HG03521 (cell line): ENCODE measurements at regions not wholly inside any gene's neighbourhood (a gene's known extent, or its start where the extent isn't known, plus 50 kb on each side); places are given as distances from the start of the nearest gene placed in this dataset.
"Not testable (repeated sequence)": the region's sequence is repeated elsewhere in the genome, so short reads cannot be mapped to it uniquely, and the experiment has no call there.

Experiments used
- ATAC-seq: cut with Tn5 transposase; IDR thresholded peaks from one replicate; pipeline ENCODE4 v1.9.1; 2021; ENCODE audit warnings: mild to moderate bottlenecking, moderate library complexity; ENCODE audit not compliant: unreplicated experiment

GRCh38 chr3:175988401-175988800 lies 1129.3 kb downstream of the NAALADL2 start:
- no peak for ATAC-seq

DNA sequence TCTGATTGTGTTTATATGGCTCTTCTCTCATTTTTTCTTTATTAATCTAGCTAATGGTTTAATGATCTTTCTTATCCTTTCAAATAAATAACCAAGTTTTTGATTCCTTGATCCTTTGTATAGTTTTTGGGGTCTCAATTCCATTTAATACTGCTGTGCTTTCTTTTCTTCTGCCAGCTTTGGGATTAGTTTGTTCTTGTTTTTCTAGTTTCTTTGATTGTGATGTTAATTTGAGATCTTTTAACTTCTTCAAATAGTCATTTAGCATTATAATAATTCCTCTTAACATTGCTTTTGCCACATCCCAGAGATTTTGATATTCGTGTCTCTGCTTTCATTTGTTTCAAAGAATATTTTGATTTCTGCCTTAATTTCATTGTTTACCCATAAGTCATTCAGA lies 1126.6 kb downstream of the NAALADL2 start:
- no peak for ATAC-seq

DNA sequence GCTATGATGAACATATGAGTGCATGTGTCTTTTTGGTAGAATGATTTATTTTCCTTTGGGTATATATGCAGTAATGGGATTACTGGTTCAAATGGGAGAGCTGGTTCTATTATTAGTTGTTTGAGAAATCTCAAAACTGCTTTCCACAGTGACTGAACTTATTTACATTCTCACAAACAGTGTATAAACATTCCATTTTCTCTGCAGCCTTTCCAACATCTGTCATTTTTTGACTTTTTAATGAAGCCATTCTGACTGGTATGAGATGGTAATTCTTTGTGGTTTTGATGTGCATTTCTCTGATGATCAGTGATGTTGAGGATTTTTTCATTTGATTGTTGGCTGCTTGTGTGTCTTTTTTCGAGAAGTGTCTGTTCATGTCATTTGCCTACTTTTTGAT lies 1124.2 kb downstream of the NAALADL2 start:
- ATAC-seq = no peak

DNA sequence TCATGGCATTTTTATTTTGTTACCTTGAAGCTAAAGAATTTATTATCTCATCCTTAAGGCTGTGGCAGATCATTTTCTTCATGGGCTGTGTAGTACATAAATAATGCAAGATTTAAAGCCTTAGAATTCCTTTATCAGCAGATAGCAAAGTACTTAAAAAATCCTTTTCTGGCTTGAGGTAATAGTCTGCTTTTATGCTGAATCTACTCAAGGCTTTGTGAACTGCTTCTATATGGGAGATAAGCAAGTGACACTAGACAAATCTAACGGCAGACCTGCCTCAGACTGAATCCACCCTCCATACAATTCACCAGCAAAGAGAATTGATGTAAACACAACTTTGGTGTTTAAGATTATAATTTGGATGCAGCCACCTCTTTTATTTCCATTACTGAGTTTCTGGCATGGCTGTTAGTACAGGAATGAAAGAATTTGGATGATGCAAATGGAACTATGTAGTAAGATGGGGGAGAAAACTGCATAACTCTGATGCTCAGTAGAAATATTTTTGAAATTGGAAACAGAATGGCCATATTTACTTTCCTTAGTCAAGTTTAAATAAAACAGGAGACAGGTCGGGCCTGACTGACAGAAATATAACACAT lies 1121.5 kb downstream of the NAALADL2 start:
- no peak for ATAC-seq

GRCh38 chr3:175977968-175978752 lies 1119.0 kb downstream of the NAALADL2 start:
- no peak for ATAC-seq

DNA sequence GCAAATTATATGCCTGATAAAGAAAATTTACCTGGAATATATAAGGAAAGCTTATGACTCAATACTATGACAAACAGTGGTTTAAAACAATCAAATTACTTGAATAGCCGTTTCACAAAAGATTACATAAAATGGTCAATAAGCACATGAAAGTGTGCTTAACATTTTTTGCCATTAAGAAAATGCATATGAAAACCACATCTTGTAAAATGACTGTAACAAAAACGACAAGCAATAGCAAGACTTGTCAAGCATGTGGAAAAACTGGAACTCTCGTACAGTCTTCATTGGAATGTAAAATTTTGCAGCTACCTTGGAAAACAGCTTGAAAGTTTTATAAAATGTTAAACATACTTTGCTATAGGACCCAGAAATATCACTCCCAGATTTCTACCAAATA lies 1110.3 kb downstream of the NAALADL2 start:
- ATAC-seq = no peak

DNA sequence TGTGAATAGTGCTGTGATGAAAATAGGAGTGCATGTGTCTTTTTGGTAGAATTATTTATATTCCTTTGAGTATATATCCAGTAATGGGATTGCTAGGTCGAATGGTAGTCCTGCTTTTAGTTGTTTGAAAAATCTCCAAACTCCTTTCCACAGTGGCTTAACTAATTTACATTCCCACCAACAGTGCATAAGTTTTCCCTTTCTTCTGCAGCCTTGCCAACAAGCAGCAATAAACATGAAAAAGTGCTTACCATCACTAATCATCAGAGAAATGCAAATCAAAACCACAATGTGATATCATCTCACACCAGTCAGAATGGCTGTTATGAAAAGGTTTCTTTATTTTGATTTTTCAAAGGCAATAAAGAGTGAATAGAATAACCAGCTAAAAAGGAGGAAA lies 1105.9 kb downstream of the NAALADL2 start:
- no peak for ATAC-seq

DNA sequence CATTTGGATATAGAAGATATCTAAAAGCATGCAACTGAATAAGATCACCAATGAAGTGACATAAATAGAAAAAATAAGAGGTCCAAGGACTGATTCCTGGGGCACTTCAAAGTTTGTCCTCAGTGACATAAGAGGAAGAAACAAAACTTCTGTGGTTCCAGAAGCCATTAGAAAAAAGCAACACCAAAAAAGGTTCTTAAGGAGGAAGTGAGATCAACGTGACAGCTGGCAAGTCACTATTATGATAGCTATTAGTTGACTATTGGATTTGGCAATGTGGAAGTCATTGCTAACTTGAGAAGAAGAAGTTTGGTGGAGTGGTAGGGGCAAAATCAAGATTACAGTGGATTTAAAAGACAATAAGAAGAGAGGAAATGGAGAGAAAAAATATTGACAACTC lies 1098.3 kb downstream of the NAALADL2 start:
- ATAC-seq = no peak

- ATAC-seq = no peak
Measured at GRCh38 chr3:175956964-175957363, 1097.8 kb downstream of the NAALADL2 start.

GRCh38 chr3:175951047-175951694 lies 1092.0 kb downstream of the NAALADL2 start:
- ATAC-seq = no peak

- ATAC-seq = no peak
Measured at GRCh38 chr3:175948041-175948440, 1088.9 kb downstream of the NAALADL2 start.

- no peak for ATAC-seq
Measured at GRCh38 chr3:175941352-175941751, 1082.2 kb downstream of the NAALADL2 start.

DNA sequence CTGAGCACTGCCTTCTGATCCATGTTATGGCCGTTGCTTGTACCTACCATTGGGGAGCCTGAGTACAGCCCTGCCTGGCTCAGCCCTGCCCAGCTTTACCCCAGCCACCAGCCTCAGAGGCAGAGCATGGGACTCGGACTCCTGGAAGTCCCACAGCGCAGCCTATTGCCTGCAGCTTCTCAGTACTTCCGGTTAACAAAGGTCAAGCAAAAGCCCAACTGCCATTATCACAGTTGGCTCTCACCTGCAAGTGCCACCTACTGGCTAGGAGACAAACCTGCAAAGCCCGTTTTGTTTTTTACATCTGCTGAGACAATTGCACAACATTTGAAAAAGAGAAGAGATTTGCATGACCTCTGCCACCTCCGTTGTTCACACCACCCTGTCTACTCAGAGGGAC lies 1081.7 kb downstream of the NAALADL2 start:
- no peak for ATAC-seq

- no peak for ATAC-seq
Measured at GRCh38 chr3:175940243-175940642, 1081.1 kb downstream of the NAALADL2 start.

DNA sequence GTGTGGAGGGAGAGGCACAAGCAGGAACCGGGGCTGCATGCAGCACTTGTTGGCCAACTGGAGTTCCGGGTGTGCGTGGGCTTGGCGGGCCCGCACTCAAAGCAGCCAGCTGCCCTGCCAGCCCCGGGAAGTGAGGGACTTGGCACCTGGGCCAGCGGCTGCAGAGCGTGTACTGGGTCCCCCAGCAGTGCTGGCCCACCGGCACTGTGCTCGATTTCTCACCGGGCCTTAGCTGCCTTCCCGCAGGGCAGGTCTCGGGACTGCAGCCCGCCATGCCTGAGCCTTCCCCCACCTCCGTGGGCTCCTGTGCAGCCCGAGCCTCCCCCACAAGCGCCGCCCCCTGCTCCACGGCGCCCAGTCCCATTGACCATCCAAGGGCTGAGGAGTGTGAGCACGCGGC lies 1078.2 kb downstream of the NAALADL2 start:
- ATAC-seq = not testable (repeated sequence)

- ATAC-seq = no peak
Measured at GRCh38 chr3:175932586-175932985, 1073.5 kb downstream of the NAALADL2 start.

- no peak for ATAC-seq
Measured at GRCh38 chr3:175919133-175919532, 1060.0 kb downstream of the NAALADL2 start.

DNA sequence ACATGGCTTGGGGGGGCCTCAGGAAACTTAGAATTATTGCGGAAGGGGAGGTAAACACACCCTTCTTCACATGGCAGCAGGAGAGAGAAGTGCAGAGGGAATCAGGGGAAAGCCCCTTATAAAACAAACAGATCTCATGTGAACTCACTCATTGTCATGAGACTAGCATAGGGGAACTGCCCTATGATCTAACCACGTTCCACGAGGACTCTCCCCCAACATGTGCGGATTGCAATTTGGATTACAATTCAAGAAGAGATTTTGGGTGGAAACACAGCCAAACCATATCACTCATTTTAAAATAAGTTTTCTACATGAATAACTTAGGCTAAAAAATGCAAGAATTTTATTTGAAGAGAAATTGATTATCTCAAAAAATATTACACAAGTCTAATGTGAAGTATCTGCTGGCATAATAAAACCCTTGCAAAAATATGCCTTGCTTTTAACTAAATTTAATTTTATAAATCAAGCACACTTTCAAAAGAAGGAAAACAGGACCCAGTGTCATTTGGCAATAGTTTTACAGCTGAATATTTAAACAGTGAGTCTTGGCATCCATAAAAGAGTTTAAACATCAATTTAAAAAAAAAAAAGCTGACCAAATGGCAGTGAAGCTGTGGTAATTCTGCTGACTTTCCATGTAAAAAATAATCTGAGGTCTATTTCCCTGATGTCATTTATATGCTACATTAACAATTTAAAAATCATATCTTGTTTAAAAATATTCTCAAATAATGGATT lies 1057.2 kb downstream of the NAALADL2 start:
- ATAC-seq = no peak

DNA sequence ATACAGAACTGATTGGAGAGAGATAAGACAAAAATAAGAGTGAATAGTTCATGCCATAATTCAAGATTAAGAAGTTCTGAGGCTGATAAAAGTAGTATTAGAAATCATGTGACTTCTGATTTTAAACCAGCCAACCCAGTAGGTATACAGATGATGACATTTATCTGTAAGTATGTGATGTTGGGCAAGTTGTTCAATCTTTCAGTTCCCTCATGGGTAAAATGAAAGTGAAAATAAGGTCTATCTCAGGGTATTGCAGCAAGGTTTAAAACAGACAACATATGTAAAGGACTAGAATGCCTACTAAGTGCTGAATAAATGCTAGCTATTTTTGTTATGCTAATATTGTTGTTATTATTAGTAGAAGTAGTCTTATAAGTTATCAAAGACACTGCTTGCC lies 1055.7 kb downstream of the NAALADL2 start:
- no peak for ATAC-seq

DNA sequence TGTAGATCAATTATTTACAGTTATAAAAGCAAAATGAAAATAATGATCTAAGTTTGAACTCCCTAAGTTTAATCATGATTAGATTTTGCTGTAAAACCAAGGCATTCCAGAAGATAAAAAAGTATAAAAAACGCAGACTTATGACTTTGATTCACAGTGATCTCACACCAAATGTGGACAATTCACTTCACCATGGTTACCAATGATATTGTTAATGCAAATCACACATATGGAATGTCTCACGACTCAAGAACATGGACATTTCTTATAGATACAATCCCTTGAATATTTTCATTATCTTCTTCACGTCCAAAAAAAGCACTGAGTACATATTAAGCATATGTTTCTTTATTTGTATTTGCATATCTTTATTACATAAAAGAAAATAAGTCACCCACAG lies 1054.2 kb downstream of the NAALADL2 start:
- ATAC-seq = no peak

DNA sequence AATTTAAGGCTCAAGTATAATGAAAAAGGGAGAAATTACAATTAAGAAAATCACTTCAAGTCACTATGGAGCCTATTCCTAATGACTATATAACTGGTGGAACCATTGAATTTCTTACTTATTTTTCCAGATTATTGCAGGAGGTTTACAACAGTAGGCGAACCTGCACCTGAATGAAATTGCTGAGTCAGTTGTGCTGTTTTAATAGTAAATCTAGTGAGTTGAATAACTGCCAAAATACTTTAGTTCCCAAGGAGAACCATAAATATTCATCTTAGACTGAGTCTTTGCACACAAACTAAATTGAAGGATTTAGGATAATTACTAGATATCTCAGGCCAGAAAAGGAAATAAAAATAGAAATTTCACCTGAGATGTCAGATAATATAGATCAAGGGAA lies 1052.8 kb downstream of the NAALADL2 start:
- no peak for ATAC-seq
